HCT116 (cell line): ENCODE measurements at regions not wholly inside any gene's neighbourhood (a gene's known extent, or its start where the extent isn't known, plus 50 kb on each side); places are given as distances from the start of the nearest gene placed in this dataset.

Experiments used
- ATAC-seq: fragments of 200-7000 bp; cut with Tn5 transposase; 2 replicates; pipeline ENCODE4 v1.9.1; 2020; ENCODE audit warnings: mild to moderate bottlenecking, moderate library complexity
- BruUV-seq: library from RNA; stranded (reverse); fragments of 400-500 nt; replicated peaks from 2 replicates; lab custom pipeline; 2021; lab: Mats Ljungman, UMichigan
- CTCF ChIA-PET: fragments of 300-600 bp; sonication (Branson Sonifier 250); formaldehyde crosslinking; loops from one replicate; lab custom pipeline; 2021; ENCODE audit warnings: antibody characterized with exemption; lab: Charles Lee
- POLR2A ChIA-PET: fragments of 300-600, 350-600 bp; sonication (Branson Sonifier 250); formaldehyde crosslinking; loops from one replicate; lab custom pipeline; 2021; ENCODE audit warnings: antibody characterized with exemption; lab: Charles Lee
- RAD21 ChIA-PET, 2 experiments: fragments of 300-600 bp; sonication (Branson Sonifier 250); formaldehyde crosslinking; loops; one replicate each; lab custom pipeline; 2023; ENCODE audit warnings: low total read pairs in 2 of 2; ENCODE audit not compliant: uncharacterized antibody in 2 of 2, unreplicated experiment in 2 of 2, low non-redundant PET in 1 of 2; lab: Charles Lee
- DNase-seq: peaks from one replicate; pipeline ENCODE4 v3.0.0-alpha.2; 2010; ENCODE audit warnings: low read depth, low spot score
- H2AFZ ChIP-seq: fragments of 200-600 bp; shearing (Covaris generic), sonication (generic); 2 replicates; pipeline ENCODE4 v1.6.1; 2017; ENCODE audit warnings: low read depth, mixed run types, mixed read lengths, antibody characterized with exemption, low read length; ENCODE audit not compliant: poor library complexity, severe bottlenecking
- H3K27ac ChIP-seq: 2 replicates; pipeline ENCODE4 v1.5.1; 2012; ENCODE audit warnings: low read depth, low read length
- H3K27me3 ChIP-seq: fragments of 200-600 bp; sonication (generic); 2 replicates; pipeline ENCODE4 v1.6.1; 2016; ENCODE audit warnings: mixed run types, low read length, mixed read lengths; ENCODE audit not compliant: insufficient read depth
- H3K36me3 ChIP-seq, 2 experiments: fragments of 200-500 bp in 1 of 2; fragments of 200-600 bp in 1 of 2; sonication (Bioruptor generic) in 1 of 2; sonication (generic) in 1 of 2; 2 replicates each; pipeline versions ENCODE4 v1.5.1 to v1.6.1; 2014 to 2016; ENCODE audit warnings: low read length in 2 of 2, inconsistent platforms in 1 of 2, mixed read lengths in 1 of 2, mixed run types in 1 of 2; ENCODE audit not compliant: insufficient read depth in 2 of 2, control insufficient read depth in 1 of 2
- H3K4me1 ChIP-seq, 2 experiments: fragments of 200-600 bp in 1 of 2; sonication (generic) in 1 of 2; 2 replicates each; pipeline versions ENCODE4 v1.5.1 to v1.6.1; 2012 to 2017; ENCODE audit warnings: low read length in 2 of 2, inconsistent platforms in 1 of 2, mild to moderate bottlenecking in 1 of 2, mixed read lengths in 1 of 2, mixed run types in 1 of 2, moderate library complexity in 1 of 2; ENCODE audit not compliant: insufficient read depth in 2 of 2, control insufficient read depth in 1 of 2
- H3K4me2 ChIP-seq: fragments of 200-600 bp; sonication (generic); 2 replicates; pipeline ENCODE4 v1.6.1; 2017; ENCODE audit warnings: mixed run types, low read length, mixed read lengths
- H3K4me3 ChIP-seq, 2 experiments: fragments of 200-600 bp in 1 of 2; sonication (generic) in 1 of 2; replicated peaks in 1 of 2; 2 replicates each; pipeline ENCODE4 v1.5.1; 2011 to 2016; ENCODE audit warnings: low read length in 2 of 2, control low read depth in 1 of 2, low read depth in 1 of 2, mild to moderate bottlenecking in 1 of 2, mixed read lengths in 1 of 2, mixed run types in 1 of 2
- H3K79me2 ChIP-seq: fragments of 200-600 bp; sonication (generic); 2 replicates; pipeline ENCODE4 v1.6.1; 2017; ENCODE audit warnings: mild to moderate bottlenecking, mixed run types, low read length, moderate library complexity, mixed read lengths; ENCODE audit not compliant: insufficient read depth
- H3K9ac ChIP-seq: fragments of 200-600 bp; sonication (generic); 2 replicates; pipeline ENCODE4 v1.6.1; 2016; ENCODE audit warnings: low read length, mixed read lengths
- H3K9me2 ChIP-seq: fragments of 200-600 bp; sonication (generic), shearing (Covaris generic); 2 replicates; pipeline ENCODE4 v1.6.1; 2017; ENCODE audit warnings: mixed run types, mild to moderate bottlenecking, moderate library complexity; ENCODE audit not compliant: insufficient read depth
- H3K9me3 ChIP-seq, 2 experiments: fragments of 200-500 bp in 1 of 2; fragments of 200-600 bp in 1 of 2; sonication (Bioruptor generic) in 1 of 2; sonication (generic) in 1 of 2; 2 replicates each; pipeline ENCODE4 v1.6.1; 2014 to 2017; ENCODE audit warnings: low read length in 2 of 2, mixed read lengths in 2 of 2, inconsistent platforms in 1 of 2, low read depth in 1 of 2, mild to moderate bottlenecking in 1 of 2, mixed run types in 1 of 2, moderate library complexity in 1 of 2; ENCODE audit not compliant: control insufficient read depth in 1 of 2, insufficient read depth in 1 of 2
- H4K20me1 ChIP-seq: fragments of 200-600 bp; sonication (generic), shearing (Covaris generic); 2 replicates; pipeline ENCODE4 v1.6.1; 2017; ENCODE audit warnings: mixed run types, mild to moderate bottlenecking, moderate library complexity; ENCODE audit not compliant: insufficient read depth
- CTCF ChIP-seq, 3 experiments: fragments of 200-600 bp in 1 of 3; sonication (generic) in 1 of 3; IDR thresholded peaks in 2 of 3; conservative IDR thresholded peaks in 1 of 3; 2 replicates each; pipeline ENCODE4 v1.5.1; 2012 to 2017; ENCODE audit warnings: low read depth in 2 of 3, low read length in 2 of 3, antibody characterized with exemption in 1 of 3, borderline replicate concordance in 1 of 3, control low read depth in 1 of 3, mild to moderate bottlenecking in 1 of 3, mixed read lengths in 1 of 3, mixed run types in 1 of 3, moderate library complexity in 1 of 3; ENCODE audit not compliant: insufficient read depth in 1 of 3
- EGR1 ChIP-seq: IDR thresholded peaks from 2 replicates; pipeline ENCODE4 v1.6.1; 2012; ENCODE audit warnings: low read depth
- EZH2phosphoT487 ChIP-seq: fragments of 200-600 bp; IDR thresholded peaks from 2 replicates; pipeline ENCODE4 v1.6.1; 2018; ENCODE audit warnings: antibody characterized with exemption, borderline replicate concordance
- POLR2A ChIP-seq: IDR thresholded peaks from 2 replicates; pipeline ENCODE4 v1.7.0; 2011; ENCODE audit warnings: borderline replicate concordance; ENCODE audit not compliant: insufficient read depth, insufficient read length; ENCODE audit errors: extremely low read depth
- POLR2AphosphoS5 ChIP-seq: IDR thresholded peaks from 2 replicates; pipeline ENCODE4 v1.6.1; 2011; ENCODE audit warnings: mild to moderate bottlenecking, low read depth, low read length, moderate library complexity
- RAD21 ChIP-seq: IDR thresholded peaks from 2 replicates; pipeline ENCODE4 v1.6.1; 2012; ENCODE audit warnings: low read depth, mild to moderate bottlenecking
- REST ChIP-seq: IDR thresholded peaks from 2 replicates; pipeline ENCODE4 v1.6.1; 2012; ENCODE audit warnings: low read depth
- SIN3A ChIP-seq: IDR thresholded peaks from 2 replicates; pipeline ENCODE4 v1.6.1; 2012; ENCODE audit warnings: low read depth
- SP1 ChIP-seq: IDR thresholded peaks from 2 replicates; pipeline ENCODE4 v1.6.1; 2012; ENCODE audit warnings: low read depth
- SRF ChIP-seq: IDR thresholded peaks from 2 replicates; pipeline ENCODE4 v1.6.1; 2012; ENCODE audit warnings: low read depth
- YY1 ChIP-seq: IDR thresholded peaks from 2 replicates; pipeline ENCODE4 v1.6.1; 2011; ENCODE audit warnings: low read length, low read depth, moderate library complexity, mild to moderate bottlenecking; ENCODE audit not compliant: insufficient replicate concordance; ENCODE audit errors: extremely low read depth
- ZFX ChIP-seq: fragments of 450-650 bp; IDR thresholded peaks from 2 replicates; pipeline ENCODE4 v1.6.1; 2017
- ZNF274 ChIP-seq: fragments of 200-500 bp; sonication (Bioruptor generic); IDR thresholded peaks from 2 replicates; pipeline ENCODE4 v1.6.1; 2014; ENCODE audit warnings: mild to moderate bottlenecking, low read depth, low read length, inconsistent platforms
- intact Hi-C: fragments of 100-400 bp; cut with micrococcal nuclease; formaldehyde crosslinking; loops from 2 replicates; pipeline ENCODE4 v1.10.0; 2022

GRCh38 chr15:38814891-38815290 lies 250.3 kb upstream of the RASGRP1 start (continued):
- TF ChIP-seq REST (no peak), POLR2A (no peak), RAD21 (no peak), YY1 (no peak), ZFX (no peak), POLR2AphosphoS5 (no peak), SRF (no peak), EGR1 (no peak)

GRCh38 chr15:38817427-38818156 lies 253.0 kb upstream of the RASGRP1 start:
- CTCF ChIA-PET: interaction anchor here (1.1 to 1.5 kb wide), 2 partner anchors 10 to 13 kb away, joined by 3 read pairs; no protein-coding TSS in a partner anchor
- intact Hi-C loops: loop anchor here (1.0 to 5.0 kb wide), 4 partner anchors 110 to 940 kb away; no protein-coding TSS in a partner anchor

More at GRCh38 chr15:38817427-38818156, 253.0 kb upstream of the RASGRP1 start:
- H3K9me3 ChIP-seq: no peaks in the 10 kb centered on the region
- no peak for TF ChIP-seq SP1
- TF ChIP-seq SIN3A: no peak
- TF ChIP-seq SRF: no peak
- TF ChIP-seq CTCF (IDR thresholded peaks at IDR 0.05 in 2 of 3, conservative IDR thresholded peaks at IDR 0.05 in 1 of 3; ENCODE audit: borderline replicate concordance in 1 of 3, insufficient read depth in 1 of 3, low read depth in 2 of 3, low read length in 2 of 3): peak; percentile 98 to 100 (median 100)
- no peak for TF ChIP-seq ZFX
- no peak for TF ChIP-seq POLR2AphosphoS5
- TF ChIP-seq YY1: no peak
- TF ChIP-seq POLR2A: no peak
- peak; percentile 83 for TF ChIP-seq RAD21
- no peak for TF ChIP-seq EZH2phosphoT487
- no peak for TF ChIP-seq ZNF274
- TF ChIP-seq, all 23 proteins: peak for 2
- DNase-seq (peak; percentile 65), ATAC-seq (peak; percentile 100)
- Histone ChIP-seq H3K9ac (no peak overlapping the region), H3K36me3 (no peaks in the 10 kb centered on the region), H3K79me2 (no peaks in the 10 kb centered on the region), H3K4me3 (no peak overlapping the region), H3K4me1 (no peaks in the 10 kb centered on the region; a peak in 1 of 4 replicates), H4K20me1 (no peaks in the 10 kb centered on the region), H3K9me2 (no peaks in the 10 kb centered on the region), H3K4me2 (peak overlapping the region; percentile 31; the same call in 1 of the 2 replicates), H3K27ac (no peak overlapping the region), H2AFZ (no peak overlapping the region), H3K27me3 (no peaks in the 10 kb centered on the region; the same call in 1 of the 2 replicates)
- BruUV-seq: no TSS peak
- POLR2A ChIA-PET: interaction anchor here (1.2 kb wide), 1 partner anchor 763 kb away, joined by 3 read pairs; the partner anchor contains the start of gene THBS1
- RAD21 ChIA-PET: no interaction called here
